NCI-H1105 treated with DMSO at 0.1 percent for 48 hours (cell line): ENCODE measurements at regions not wholly inside any gene's neighbourhood (a gene's known extent, or its start where the extent isn't known, plus 50 kb on each side); places are given as distances from the start of the nearest gene placed in this dataset.

Source experiments
- DNase-seq: peaks from one replicate; lab custom pipeline; 2025; lab: John Stamatoyannopoulos, UW

- no peak for DNase-seq
Observed at GRCh38 chr5:168234133-168234532, 57.3 kb upstream of the WWC1 start.

- no peak for DNase-seq
Observed at GRCh38 chr5:168238463-168238862, 53.0 kb upstream of the WWC1 start.

- DNase-seq, result no peak
Observed at GRCh38 chr5:168239325-168239724, 52.1 kb upstream of the WWC1 start.
